HCT116 (cell line): ENCODE measurements at regions not wholly inside any gene's neighbourhood (a gene's known extent, or its start where the extent isn't known, plus 50 kb on each side); places are given as distances from the start of the nearest gene placed in this dataset.

Experiments
- ATAC-seq: fragments of 200-7000 bp; cut with Tn5 transposase; 2 replicates; pipeline ENCODE4 v1.9.1; 2020; ENCODE audit warnings: mild to moderate bottlenecking, moderate library complexity
- BruUV-seq: library from RNA; stranded (reverse); fragments of 400-500 nt; replicated peaks from 2 replicates; lab custom pipeline; 2021; lab: Mats Ljungman, UMichigan
- CTCF ChIA-PET: fragments of 300-600 bp; sonication (Branson Sonifier 250); formaldehyde crosslinking; loops from one replicate; lab custom pipeline; 2021; ENCODE audit warnings: antibody characterized with exemption; lab: Charles Lee
- POLR2A ChIA-PET: fragments of 300-600, 350-600 bp; sonication (Branson Sonifier 250); formaldehyde crosslinking; loops from one replicate; lab custom pipeline; 2021; ENCODE audit warnings: antibody characterized with exemption; lab: Charles Lee
- RAD21 ChIA-PET, 2 experiments: fragments of 300-600 bp; sonication (Branson Sonifier 250); formaldehyde crosslinking; loops; one replicate each; lab custom pipeline; 2023; ENCODE audit warnings: low total read pairs in 2 of 2; ENCODE audit not compliant: uncharacterized antibody in 2 of 2, unreplicated experiment in 2 of 2, low non-redundant PET in 1 of 2; lab: Charles Lee
- DNase-seq: peaks from one replicate; pipeline ENCODE4 v3.0.0-alpha.2; 2010; ENCODE audit warnings: low read depth, low spot score
- H2AFZ ChIP-seq: fragments of 200-600 bp; shearing (Covaris generic), sonication (generic); 2 replicates; pipeline ENCODE4 v1.6.1; 2017; ENCODE audit warnings: low read depth, mixed run types, mixed read lengths, antibody characterized with exemption, low read length; ENCODE audit not compliant: poor library complexity, severe bottlenecking
- H3K27ac ChIP-seq: 2 replicates; pipeline ENCODE4 v1.5.1; 2012; ENCODE audit warnings: low read depth, low read length
- H3K27me3 ChIP-seq: fragments of 200-600 bp; sonication (generic); 2 replicates; pipeline ENCODE4 v1.6.1; 2016; ENCODE audit warnings: mixed run types, low read length, mixed read lengths; ENCODE audit not compliant: insufficient read depth
- H3K36me3 ChIP-seq, 2 experiments: fragments of 200-500 bp in 1 of 2; fragments of 200-600 bp in 1 of 2; sonication (Bioruptor generic) in 1 of 2; sonication (generic) in 1 of 2; 2 replicates each; pipeline versions ENCODE4 v1.5.1 to v1.6.1; 2014 to 2016; ENCODE audit warnings: low read length in 2 of 2, inconsistent platforms in 1 of 2, mixed read lengths in 1 of 2, mixed run types in 1 of 2; ENCODE audit not compliant: insufficient read depth in 2 of 2, control insufficient read depth in 1 of 2
- H3K4me1 ChIP-seq, 2 experiments: fragments of 200-600 bp in 1 of 2; sonication (generic) in 1 of 2; 2 replicates each; pipeline versions ENCODE4 v1.5.1 to v1.6.1; 2012 to 2017; ENCODE audit warnings: low read length in 2 of 2, inconsistent platforms in 1 of 2, mild to moderate bottlenecking in 1 of 2, mixed read lengths in 1 of 2, mixed run types in 1 of 2, moderate library complexity in 1 of 2; ENCODE audit not compliant: insufficient read depth in 2 of 2, control insufficient read depth in 1 of 2
- H3K4me2 ChIP-seq: fragments of 200-600 bp; sonication (generic); 2 replicates; pipeline ENCODE4 v1.6.1; 2017; ENCODE audit warnings: mixed run types, low read length, mixed read lengths
- H3K4me3 ChIP-seq, 2 experiments: fragments of 200-600 bp in 1 of 2; sonication (generic) in 1 of 2; replicated peaks in 1 of 2; 2 replicates each; pipeline ENCODE4 v1.5.1; 2011 to 2016; ENCODE audit warnings: low read length in 2 of 2, control low read depth in 1 of 2, low read depth in 1 of 2, mild to moderate bottlenecking in 1 of 2, mixed read lengths in 1 of 2, mixed run types in 1 of 2
- H3K79me2 ChIP-seq: fragments of 200-600 bp; sonication (generic); 2 replicates; pipeline ENCODE4 v1.6.1; 2017; ENCODE audit warnings: mild to moderate bottlenecking, mixed run types, low read length, moderate library complexity, mixed read lengths; ENCODE audit not compliant: insufficient read depth
- H3K9ac ChIP-seq: fragments of 200-600 bp; sonication (generic); 2 replicates; pipeline ENCODE4 v1.6.1; 2016; ENCODE audit warnings: low read length, mixed read lengths
- H3K9me2 ChIP-seq: fragments of 200-600 bp; sonication (generic), shearing (Covaris generic); 2 replicates; pipeline ENCODE4 v1.6.1; 2017; ENCODE audit warnings: mixed run types, mild to moderate bottlenecking, moderate library complexity; ENCODE audit not compliant: insufficient read depth
- H3K9me3 ChIP-seq, 2 experiments: fragments of 200-500 bp in 1 of 2; fragments of 200-600 bp in 1 of 2; sonication (Bioruptor generic) in 1 of 2; sonication (generic) in 1 of 2; 2 replicates each; pipeline ENCODE4 v1.6.1; 2014 to 2017; ENCODE audit warnings: low read length in 2 of 2, mixed read lengths in 2 of 2, inconsistent platforms in 1 of 2, low read depth in 1 of 2, mild to moderate bottlenecking in 1 of 2, mixed run types in 1 of 2, moderate library complexity in 1 of 2; ENCODE audit not compliant: control insufficient read depth in 1 of 2, insufficient read depth in 1 of 2
- H4K20me1 ChIP-seq: fragments of 200-600 bp; sonication (generic), shearing (Covaris generic); 2 replicates; pipeline ENCODE4 v1.6.1; 2017; ENCODE audit warnings: mixed run types, mild to moderate bottlenecking, moderate library complexity; ENCODE audit not compliant: insufficient read depth
- ELF1 ChIP-seq: IDR thresholded peaks from 2 replicates; pipeline ENCODE4 v1.6.1; 2012; ENCODE audit warnings: low read depth, borderline replicate concordance
- EZH2phosphoT487 ChIP-seq: fragments of 200-600 bp; IDR thresholded peaks from 2 replicates; pipeline ENCODE4 v1.6.1; 2018; ENCODE audit warnings: antibody characterized with exemption, borderline replicate concordance
- RAD21 ChIP-seq: IDR thresholded peaks from 2 replicates; pipeline ENCODE4 v1.6.1; 2012; ENCODE audit warnings: low read depth, mild to moderate bottlenecking
- REST ChIP-seq: IDR thresholded peaks from 2 replicates; pipeline ENCODE4 v1.6.1; 2012; ENCODE audit warnings: low read depth
- SRF ChIP-seq: IDR thresholded peaks from 2 replicates; pipeline ENCODE4 v1.6.1; 2012; ENCODE audit warnings: low read depth
- TCF7L2 ChIP-seq: IDR thresholded peaks from 2 replicates; pipeline ENCODE4 v1.7.0; 2011; ENCODE audit warnings: borderline replicate concordance, inconsistent platforms; ENCODE audit not compliant: insufficient read depth, insufficient read length; ENCODE audit errors: extremely low read depth
- intact Hi-C: fragments of 100-400 bp; cut with micrococcal nuclease; formaldehyde crosslinking; loops from 2 replicates; pipeline ENCODE4 v1.10.0; 2022

- Histone ChIP-seq H3K9me2 (no peaks in the 10 kb centered on the region), H3K4me2 (no peak overlapping the region), H2AFZ (no peak overlapping the region), H3K4me1 (no peaks in the 10 kb centered on the region), H3K27me3 (no peaks in the 10 kb centered on the region; the same call in 1 of the 2 replicates), H3K36me3 (no peaks in the 10 kb centered on the region), H4K20me1 (no peaks in the 10 kb centered on the region), H3K9me3 (no peaks in the 10 kb centered on the region), H3K27ac (no peak overlapping the region), H3K79me2 (no peaks in the 10 kb centered on the region), H3K4me3 (no peak overlapping the region), H3K9ac (no peak overlapping the region)
- no peak for DNase-seq
- ChIA-PET POLR2A (no interaction called here), CTCF (no interaction called here), RAD21 (no interaction called here)
- no peak for ATAC-seq
- intact Hi-C loops = no loop called here
- TF ChIP-seq ELF1 (no peak), REST (no peak), SRF (no peak), TCF7L2 (no peak), EZH2phosphoT487 (no peak), RAD21 (no peak)
- BruUV-seq = no TSS peak
These were observed 199.2 kb upstream of the NT5E start for GRCh38 chr6:85250586-85251220.
